Tibial nerve (tissue), 4 donors: ENCODE measurements at regions not wholly inside any gene's neighbourhood (a gene's known extent, or its start where the extent isn't known, plus 50 kb on each side); places are given as distances from the start of the nearest gene placed in this dataset.

Source experiments
- EP300 ChIP-seq, 2 donors: sonication (generic); formaldehyde crosslinking; IDR thresholded peaks; one replicate each; pipeline ENCODE4 v1.6.1; 2017; ENCODE audit warnings: antibody characterized with exemption in 2 of 2, mild to moderate bottlenecking in 1 of 2
- POLR2A ChIP-seq, 2 donors: fragments of 450-650 bp; IDR thresholded peaks; one replicate each; pipeline ENCODE4 v1.6.1; 2017; ENCODE audit warnings: antibody characterized with exemption in 2 of 2, mild to moderate bottlenecking in 2 of 2, moderate library complexity in 2 of 2
- TF ChIP-seq, protein P1 (sequence below), 5 experiments: fragments of 200-600 bp in 3 of 5; fragments of 450-650 bp in 2 of 5; sonication (generic) in 3 of 5; IDR thresholded peaks; one replicate each; pipeline ENCODE4 v1.5.1; 2016 to 2019; ENCODE audit warnings: antibody characterized with exemption in 5 of 5, mild to moderate bottlenecking in 3 of 5, moderate library complexity in 2 of 5

DNA sequence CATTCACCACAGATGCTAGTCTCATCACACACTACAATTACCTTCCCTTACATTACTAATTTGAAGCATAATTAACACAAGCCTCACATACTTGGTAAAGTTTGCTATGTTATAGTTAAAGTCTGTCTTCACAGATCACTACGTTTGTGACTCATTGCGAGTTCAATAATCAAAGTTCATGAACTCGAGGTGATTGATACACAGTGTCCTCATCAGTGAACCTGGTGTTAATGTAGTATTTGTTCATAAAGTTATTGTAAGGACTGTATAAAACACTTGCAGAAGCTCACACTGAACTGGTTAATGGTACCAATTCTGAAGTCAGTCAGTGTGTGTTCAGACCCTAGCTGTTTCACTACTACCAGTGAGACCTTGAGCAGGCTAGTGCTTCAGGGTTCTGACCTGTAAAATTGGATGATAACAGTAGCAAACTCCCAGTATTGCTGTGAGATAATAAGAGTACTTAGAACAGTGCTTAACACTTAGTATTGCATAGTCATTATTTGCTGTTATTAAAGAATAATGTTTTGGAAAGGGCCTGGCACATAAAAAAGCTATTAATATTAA lies 313.3 kb downstream of the LIG4 start:
- TF ChIP-seq, protein P1, sequence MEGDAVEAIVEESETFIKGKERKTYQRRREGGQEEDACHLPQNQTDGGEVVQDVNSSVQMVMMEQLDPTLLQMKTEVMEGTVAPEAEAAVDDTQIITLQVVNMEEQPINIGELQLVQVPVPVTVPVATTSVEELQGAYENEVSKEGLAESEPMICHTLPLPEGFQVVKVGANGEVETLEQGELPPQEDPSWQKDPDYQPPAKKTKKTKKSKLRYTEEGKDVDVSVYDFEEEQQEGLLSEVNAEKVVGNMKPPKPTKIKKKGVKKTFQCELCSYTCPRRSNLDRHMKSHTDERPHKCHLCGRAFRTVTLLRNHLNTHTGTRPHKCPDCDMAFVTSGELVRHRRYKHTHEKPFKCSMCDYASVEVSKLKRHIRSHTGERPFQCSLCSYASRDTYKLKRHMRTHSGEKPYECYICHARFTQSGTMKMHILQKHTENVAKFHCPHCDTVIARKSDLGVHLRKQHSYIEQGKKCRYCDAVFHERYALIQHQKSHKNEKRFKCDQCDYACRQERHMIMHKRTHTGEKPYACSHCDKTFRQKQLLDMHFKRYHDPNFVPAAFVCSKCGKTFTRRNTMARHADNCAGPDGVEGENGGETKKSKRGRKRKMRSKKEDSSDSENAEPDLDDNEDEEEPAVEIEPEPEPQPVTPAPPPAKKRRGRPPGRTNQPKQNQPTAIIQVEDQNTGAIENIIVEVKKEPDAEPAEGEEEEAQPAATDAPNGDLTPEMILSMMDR (IDR thresholded peaks at IDR 0.05) = no peak
- TF ChIP-seq POLR2A (IDR thresholded peaks at IDR 0.05) = no peak
- no peak for TF ChIP-seq EP300 (IDR thresholded peaks at IDR 0.05)
